ENCODE measurements at regions not wholly inside any gene's neighbourhood (a gene's known extent, or its start where the extent isn't known, plus 50 kb on each side); places are given as distances from the start of the nearest gene placed in this dataset.

- TF ChIP-seq CTCF (IDR thresholded peaks at IDR 0.05) (no peak), POLR2A (IDR thresholded peaks at IDR 0.05) (no peak)
These were observed 91.5 kb upstream of the BHLHE23 start for GRCh38 chr20:63098195-63098810.
